HG03565 (cell line): ENCODE measurements at regions not wholly inside any gene's neighbourhood (a gene's known extent, or its start where the extent isn't known, plus 50 kb on each side); places are given as distances from the start of the nearest gene placed in this dataset.
"Not testable (repeated sequence)": the region's sequence is repeated elsewhere in the genome, so short reads cannot be mapped to it uniquely, and the experiment has no call there.

Experiments
- ATAC-seq: cut with Tn5 transposase; IDR thresholded peaks from one replicate; pipeline ENCODE4 v1.9.1; 2021; ENCODE audit warnings: mild to moderate bottlenecking, moderate library complexity; ENCODE audit not compliant: unreplicated experiment

DNA sequence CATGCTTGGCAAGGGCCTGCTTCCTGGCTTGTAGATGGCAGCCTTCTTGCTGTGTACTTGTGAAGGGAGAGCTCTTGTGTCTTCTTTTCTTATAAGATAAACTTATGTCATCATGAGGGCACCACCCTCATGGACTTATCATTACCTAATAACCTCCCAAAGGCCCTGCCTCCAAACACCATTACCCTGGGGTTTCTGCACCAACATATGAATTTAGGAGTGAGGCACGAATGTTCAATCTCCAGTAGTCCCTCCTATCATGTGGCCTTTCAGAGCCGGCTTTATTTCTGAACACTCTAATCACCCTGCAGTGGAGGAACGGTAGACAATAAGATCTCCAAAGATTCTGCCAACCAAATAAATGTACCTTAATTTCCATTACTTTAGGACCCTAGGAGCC is 144.3 kb downstream of the ABCC12 start:
- no peak for ATAC-seq

DNA sequence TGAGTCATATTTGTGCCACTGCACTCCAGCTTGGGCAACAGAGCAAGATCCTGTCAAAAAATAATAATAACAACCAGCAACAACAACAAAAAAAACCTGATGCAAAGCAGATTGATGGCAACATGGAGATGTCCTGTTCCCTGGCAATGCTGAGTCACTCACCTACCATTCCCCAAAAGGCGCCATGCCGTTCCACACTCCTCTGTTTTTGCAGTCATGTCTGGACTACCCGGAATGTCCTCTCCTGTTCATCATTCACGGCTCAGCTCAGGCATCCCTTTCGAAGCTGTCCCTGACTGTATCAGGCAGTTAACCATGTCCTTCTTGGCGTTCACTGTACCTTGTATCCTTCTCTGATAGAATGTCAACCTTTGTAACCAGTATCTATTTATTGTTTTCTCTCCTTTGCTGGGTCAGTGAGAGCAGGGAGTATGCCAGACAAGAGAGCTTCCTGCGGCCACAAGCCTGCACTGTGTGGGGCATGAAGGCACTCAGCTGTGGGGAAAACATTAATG is 147.7 kb downstream of the ABCC12 start:
- ATAC-seq = no peak

DNA sequence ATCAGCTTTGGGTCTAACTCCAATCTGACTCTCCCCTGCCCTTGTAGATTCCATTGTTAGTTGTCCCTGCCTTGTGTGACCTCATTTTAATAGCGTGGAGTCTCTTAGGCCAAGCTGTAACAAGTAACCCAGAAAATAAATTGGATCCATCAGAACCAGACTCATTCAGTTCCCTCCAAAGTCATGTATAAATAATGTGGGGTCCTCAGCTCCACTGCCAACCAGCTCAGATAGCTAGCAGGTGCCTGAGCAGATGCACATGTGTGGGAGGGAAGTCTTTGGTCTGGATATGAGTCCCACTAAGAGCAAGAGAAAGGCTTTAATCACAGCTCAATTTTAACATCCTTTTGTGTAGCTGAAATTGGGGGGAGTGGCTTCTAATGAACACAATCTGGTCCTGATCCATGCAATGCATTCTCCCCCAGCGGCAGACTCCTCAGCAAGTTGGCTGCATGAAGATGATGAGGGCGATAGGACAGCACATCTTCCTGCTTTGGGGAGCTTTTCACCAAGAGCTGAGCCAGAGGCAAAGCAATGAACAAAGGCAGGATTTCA is 151.6 kb downstream of the ABCC12 start:
- ATAC-seq = no peak

DNA sequence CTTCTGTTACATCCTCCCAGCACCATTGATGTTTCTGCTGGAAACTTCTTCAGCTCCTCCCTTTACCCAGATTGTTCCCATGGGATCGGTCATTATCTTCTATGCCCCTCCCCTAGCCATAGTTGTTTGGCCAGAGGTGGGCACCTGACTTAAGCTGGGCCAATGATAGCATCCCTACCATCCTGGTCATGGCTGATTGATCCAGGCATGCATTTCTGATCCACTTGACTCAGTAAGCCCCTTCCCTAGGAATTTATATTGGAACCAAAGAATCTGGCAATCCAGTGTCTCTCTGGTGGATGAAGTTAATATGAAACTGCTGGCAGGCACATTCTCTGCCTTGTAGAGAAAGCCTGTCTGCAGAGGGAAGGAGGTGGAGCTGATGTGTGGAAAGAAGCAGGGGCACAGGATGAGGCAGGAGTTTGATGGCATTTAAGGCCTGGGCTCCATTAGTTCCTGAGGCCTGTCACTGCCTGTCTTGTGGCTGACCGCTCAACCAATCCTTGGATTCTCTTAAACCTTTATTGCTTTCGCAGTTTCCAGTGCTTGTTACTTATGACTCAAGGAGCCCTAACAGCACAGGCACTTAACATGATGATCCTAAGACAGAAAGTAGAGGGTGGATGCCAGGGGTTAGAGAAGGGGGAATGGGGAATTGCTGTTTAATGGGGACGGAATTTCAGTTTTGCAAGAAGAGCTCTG is 152.4 kb downstream of the ABCC12 start:
- ATAC-seq = no peak

DNA sequence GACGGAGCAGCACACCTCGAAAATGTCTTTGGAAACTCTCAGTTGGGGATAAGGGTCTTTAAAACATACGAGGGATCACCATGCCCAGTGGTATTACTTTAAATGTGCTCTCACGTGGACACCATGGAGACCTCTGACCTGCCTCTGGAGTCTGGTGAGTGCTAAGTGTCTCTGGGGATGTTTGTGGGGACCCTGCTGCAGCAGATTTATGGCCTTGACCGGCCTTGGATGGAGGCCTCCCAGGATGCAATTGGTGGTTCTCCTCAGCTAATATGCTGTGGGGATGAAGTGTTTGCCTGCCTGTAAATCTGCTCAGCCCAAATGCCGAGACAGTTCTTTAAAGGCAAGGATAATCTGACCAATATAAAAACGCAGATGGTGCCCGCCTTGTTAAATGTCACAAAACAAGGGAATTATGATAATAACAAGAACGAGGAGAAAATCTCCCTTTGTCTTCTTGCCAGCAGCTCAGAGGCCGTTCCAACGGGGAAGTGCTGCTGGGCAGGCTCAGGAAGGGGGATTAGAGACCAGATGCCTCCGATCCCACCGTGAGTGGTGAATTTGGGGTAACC is 154.4 kb downstream of the ABCC12 start:
- ATAC-seq = no peak

DNA sequence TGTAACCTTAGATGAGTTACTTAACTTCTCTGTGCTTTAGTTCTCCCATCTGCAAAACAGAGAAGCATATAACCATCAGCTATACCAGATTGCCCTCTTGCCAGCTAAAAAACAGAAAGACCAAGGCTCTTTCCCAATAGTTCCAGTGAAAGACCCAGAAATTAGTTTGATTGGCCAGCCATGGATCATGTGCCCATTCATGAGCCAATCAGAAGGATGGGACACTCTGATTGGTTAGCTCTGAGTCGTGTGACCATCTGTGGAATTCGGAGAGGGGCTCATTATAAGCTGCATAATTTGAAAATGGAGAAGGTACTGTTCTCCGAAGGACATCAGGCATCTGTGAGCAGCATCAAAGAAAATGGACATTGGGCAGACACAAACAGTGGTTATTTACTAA is 155.2 kb downstream of the ABCC12 start:
- no peak for ATAC-seq

DNA sequence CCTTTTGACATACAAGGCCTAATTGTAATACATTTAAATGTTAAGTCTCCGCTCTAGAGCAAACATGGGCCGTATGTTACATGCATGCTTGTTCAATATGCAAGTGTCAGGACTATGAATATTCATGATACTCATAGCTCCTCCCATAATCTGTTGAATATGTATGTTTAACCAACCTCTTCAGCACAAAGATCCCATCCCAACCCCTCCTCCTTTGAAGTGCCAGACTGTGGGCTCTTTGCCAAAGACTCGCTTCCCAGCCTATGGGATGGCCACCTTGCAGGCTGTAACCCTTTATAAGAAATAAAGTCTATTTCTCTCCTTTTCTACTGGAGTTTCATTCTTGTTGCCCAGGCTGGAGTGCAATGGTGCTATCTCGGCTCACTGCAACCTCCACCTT is 156.2 kb downstream of the ABCC12 start:
- no peak for ATAC-seq

DNA sequence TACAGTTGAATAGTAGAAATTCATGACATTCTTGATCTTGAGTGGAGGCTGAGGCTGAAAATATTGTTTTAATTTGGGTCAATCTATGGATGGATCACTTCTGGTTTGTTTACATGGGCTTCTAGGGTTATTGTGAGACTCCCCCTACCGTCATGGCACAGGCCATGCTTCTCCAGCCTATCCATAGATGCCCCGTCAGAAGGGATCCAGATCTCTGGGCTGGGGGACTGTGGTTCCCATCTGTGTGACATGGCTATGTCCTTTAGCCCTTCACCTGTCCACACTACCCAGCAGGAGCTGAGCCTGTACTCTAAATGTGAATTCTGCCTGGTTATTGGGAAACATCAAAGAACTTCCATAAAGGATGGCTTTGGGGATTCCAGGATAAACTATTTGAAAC is 160.4 kb downstream of the ABCC12 start:
- ATAC-seq = no peak

DNA sequence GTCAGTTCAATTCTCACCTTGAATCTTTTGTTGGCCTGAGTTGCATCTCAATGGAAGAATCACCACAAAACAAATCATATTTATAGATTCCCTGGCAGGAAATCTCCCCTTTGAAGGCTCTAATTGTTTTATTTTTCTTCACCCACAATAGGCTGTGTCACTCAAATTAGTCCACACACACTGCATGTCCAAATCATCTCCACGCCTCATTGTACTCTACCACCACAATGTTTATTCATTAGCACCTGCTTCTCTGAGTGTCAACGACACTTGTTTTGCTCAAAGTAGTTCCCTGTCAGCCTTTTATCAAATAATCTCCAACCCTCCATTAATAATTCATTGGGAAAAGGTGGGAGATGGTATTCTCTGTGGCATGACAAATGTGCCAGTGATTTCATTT is 164.3 kb downstream of the ABCC12 start:
- no peak for ATAC-seq

DNA sequence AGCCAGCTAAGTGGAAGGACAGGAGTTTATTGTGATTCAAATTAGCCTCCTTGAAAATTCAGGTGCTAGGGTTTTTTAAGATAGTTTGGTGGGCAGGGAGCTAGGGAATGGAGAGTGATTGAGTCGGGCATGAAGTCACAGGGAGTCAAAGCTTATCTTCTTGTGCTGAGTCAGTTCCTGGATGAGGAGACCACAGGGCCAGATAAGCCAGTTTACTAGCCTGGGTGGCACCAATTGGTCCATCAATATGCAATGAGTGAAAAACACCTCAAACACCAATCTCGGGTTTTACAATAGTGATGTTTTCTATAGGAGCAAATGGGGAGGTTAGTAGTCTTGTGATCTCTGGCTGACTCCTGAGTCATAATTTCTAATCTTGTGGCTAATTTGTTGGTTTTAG is 165.1 kb downstream of the ABCC12 start:
- no peak for ATAC-seq

DNA sequence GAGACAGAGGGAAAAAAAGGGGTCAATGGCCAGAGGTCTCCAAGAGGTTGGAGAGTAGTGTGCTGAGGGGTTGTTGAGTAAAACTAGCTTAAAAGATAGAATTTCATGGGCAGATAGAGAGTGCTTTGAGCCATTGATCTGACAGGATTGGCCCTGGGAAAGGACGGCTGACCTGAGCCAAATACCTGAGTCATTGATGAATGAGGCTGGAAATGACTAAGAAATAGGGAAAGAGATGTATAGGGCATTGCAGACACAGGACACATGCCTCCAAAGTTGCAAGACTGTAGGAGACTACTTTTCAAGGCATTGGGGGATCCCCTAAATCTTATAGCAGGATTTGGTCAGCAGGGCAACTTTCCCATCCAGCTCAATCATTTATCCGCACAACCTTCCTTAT is 168.7 kb downstream of the ABCC12 start:
- no peak for ATAC-seq

DNA sequence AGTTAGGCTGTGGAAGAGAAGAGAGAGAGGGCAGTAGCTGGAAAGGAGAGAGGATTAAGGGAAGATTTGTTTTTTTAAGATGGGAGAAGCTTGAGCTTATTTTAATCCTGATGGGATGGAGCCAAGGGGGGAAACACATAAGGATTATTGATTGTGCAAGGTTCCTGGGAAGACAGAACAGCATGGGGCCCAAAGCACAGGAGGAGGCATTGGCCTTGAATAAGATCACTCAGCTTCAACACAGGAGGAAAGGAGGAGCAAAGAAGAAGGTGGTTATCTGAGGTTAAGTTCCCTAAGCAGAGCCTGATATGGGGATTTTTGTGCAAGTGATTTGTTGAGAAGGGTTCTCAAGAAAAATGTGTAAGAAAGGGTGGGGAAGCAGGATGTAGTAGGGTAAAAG is 169.8 kb downstream of the ABCC12 start:
- no peak for ATAC-seq

DNA sequence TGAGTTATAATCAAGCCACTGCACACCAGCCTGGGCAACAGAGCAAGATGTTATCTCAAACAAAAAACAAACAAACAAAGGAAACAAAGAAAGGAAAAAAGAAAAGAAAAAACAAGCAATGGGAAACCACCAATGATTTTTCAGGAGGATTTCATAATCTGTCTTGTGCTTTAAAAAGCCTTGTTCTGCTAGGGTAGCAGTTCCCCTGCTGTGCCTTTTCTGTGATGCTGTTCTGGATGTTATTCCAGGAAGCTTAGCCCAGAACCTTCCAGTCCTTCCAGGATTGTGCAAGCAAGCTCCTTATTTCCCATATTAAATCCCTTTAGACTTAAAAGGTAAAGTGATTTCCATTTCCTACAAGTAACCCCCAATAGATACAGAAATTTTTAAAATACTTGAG is 171.1 kb downstream of the ABCC12 start:
- ATAC-seq = no peak

DNA sequence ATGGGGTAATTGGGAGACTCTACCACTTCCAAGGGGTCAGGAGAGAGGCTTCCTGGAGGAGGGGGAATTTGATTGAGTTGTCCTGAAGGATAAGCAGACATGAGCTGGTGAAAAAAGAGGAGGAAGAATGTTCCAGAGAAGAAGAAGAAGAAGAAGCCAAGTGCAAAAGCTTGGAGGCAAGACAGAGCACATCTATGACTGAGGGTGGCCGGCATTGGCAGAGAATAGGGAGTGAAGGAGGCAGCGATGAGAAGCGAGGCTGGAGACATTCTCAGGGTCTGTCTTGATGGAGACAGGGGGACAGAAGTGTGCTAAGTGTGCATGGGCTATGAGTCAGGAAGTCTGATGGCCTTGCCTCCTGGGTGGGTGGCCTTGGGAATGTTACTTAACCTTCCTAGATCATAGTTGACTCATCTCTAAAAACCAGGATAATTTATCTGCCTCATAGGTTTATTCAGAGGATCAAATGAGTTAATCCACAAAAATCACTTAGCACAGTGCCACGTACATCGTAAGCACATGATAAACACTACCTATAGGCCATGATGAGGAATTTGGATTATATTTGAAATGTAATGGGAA is 171.7 kb downstream of the ABCC12 start:
- no peak for ATAC-seq

DNA sequence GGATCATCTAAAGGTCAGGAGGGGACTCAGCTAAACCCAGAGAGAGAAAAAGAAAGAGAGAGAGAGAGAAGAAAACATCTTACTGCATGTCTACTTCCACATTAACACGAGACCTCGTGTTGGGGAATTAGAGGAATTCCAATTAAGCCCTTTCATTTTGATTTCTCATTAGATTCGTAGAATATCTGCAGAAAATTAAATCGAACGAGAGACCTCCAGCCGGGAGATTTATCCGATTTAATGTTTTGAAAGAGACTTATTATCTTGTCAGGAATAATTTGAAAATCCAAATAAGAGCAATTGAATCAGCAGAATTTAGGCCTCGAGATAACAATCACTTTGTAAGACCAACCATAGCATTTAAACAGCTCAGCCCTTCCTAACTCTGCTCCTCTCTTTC is 175.6 kb downstream of the ABCC12 start:
- no peak for ATAC-seq

DNA sequence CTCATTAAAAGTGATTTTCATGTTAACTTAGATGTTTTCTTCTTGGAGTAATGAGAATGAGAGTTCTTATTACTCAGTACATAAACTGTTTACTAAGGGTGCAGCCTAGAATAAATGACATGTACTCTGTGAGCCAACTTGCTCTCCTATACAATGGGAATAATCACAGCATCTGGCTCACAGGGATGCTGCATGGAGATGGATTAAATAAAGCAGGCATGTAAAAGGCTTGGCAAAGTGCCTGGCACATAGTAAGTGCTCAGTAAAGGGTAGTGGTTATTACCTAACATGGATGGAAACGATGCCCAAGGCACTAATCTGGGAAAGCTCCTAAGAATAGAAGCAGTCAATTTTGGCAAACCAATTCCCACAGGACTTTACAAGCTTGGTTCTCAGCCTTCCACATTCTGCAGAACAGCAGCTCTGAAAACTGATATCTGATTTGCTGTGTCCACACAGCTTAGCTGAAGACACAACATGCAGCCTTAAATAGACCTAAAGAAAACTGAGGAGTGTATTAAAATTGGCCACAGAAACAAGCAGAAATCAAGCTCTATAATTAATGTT is 176.1 kb downstream of the ABCC12 start:
- no peak for ATAC-seq

DNA sequence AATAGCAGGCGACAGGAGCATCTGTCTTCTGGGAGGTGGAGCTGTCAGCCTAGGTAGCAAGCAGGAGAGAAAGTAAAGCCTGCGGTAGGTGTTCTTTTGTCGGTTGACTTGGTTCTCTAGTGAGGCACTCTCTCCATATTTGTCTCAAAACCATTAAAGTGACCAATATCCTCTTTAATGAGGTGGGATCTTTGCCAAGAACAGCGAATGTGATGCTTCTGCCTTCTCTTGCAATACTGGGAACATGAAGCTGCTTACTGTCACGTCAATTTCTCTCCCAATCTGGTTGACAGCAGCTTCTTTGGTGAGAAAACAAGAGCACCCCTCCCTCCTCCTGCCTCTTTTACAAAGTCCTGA is 176.7 kb downstream of the ABCC12 start:
- no peak for ATAC-seq

DNA sequence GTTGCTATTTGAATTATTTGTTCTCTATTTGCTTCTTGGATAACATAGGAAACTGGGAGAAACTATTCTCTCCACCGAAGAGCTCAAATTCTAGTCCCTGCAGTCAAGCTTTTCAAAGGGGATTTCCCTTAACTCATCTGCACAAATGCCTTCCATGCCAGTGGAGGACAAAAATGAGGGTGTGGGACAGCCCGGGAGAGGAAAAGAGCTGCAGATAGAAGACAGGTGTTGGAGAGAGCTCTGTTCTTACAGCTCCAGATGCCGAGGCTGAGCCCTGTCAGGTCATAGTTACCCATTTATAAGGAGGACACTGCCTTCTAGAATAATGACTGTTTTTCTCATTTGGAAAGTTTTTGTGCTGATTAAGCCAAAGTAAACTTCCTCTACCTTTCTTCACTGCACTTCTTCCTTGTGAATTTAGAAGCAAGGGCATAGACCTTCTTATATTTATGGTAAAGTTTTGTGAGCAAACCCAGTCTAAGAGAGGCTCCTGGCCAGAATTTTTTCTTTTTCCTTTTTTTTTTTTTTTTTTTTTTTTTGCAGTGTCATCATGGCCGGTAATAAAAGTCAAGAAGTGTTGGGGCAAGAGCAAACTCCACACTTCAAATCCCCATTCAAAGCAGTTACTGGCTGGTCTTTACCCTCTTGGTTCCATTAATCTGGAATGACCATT is 177.2 kb downstream of the ABCC12 start:
- no peak for ATAC-seq

DNA sequence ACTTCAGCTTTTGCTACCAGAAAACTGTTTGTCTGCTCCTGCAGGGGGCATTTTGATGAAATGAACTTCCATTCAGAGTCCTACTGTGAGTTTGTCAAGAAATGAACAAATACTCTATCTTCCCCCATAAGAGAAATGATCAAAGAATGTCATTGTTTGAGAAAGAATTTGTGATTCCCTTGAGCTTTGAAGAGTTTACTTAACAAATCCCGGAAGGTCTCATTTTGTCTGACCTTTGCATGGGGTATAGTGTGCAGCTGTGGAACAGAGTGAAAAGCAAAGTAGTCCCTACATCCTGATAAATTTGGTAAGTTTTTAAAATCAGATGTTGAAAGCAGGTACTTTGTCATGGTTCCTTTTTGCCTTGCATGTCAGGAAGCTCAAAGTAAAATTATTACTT is 178.0 kb downstream of the ABCC12 start:
- ATAC-seq = no peak

DNA sequence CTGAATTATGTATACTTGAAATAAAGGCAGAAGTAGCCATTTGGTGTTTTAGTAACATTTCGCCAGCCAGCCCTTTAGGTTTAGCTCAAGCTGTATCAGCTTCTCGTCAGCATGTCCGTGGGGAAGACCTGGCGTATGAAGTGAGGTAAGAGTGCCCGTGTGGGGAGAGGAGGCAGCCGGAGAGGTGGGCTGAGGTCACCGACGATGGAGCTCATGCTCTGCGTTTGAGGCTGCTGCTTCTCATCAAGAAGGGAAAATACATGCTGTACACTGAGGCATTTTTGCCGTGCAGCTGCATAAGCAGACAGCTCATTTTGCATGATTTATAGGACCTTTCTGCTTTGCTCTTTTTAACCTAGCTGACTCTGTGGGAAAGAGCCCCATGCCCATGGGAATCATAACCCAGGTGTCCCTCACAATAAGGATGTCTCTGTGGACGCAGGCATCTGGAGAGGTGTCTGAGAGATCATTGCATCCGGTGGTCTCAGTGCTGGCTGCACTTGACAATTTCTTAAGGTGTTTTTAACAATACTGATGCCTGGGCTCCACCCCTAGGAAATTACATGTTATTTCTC is 179.1 kb downstream of the ABCC12 start:
- ATAC-seq = no peak

DNA sequence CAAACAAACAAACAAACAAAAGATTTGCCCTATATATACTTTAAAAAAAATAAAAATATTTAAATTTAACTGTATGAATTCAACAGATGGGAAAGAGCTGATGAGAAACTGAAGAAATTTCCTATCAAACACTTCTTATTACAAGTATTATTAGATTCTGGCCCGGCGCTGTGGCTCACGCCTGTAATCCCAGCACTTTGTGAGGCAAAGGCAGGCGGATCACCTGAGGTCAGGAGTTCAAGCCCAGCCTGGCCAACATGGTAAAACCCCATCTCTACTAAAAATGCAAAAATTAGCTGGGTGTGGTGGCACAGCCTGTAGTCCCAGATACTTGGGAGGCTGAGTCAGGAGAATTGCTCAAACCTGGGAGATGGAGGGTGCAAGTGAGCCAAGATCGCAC is 180.8 kb downstream of the ABCC12 start:
- not testable (repeated sequence) for ATAC-seq
